ENCODE measurements at regions not wholly inside any gene's neighbourhood (a gene's known extent, or its start where the extent isn't known, plus 50 kb on each side); places are given as distances from the start of the nearest gene placed in this dataset.

GRCh38 chr7:16212610-16213009 lies 208.7 kb downstream of the CRPPA start:
- no peak for DNase-seq

- DNase-seq: no peak
Measured at GRCh38 chr7:16212032-16212431, 209.3 kb downstream of the CRPPA start.

GRCh38 chr7:16211402-16211925 lies 209.9 kb downstream of the CRPPA start:
- DNase-seq: no peak

GRCh38 chr7:16210171-16210570 lies 211.2 kb downstream of the CRPPA start:
- DNase-seq: no peak

GRCh38 chr7:16207321-16207720 lies 214.0 kb downstream of the CRPPA start:
- DNase-seq: no peak

GRCh38 chr7:16205466-16205865 lies 215.9 kb downstream of the CRPPA start:
- no peak for DNase-seq

GRCh38 chr7:16204953-16205352 lies 216.4 kb downstream of the CRPPA start:
- DNase-seq: peak; percentile 32

- DNase-seq: no peak
Measured at GRCh38 chr7:16203065-16203464, 218.3 kb downstream of the CRPPA start.

- DNase-seq: no peak
Measured at GRCh38 chr7:16202303-16202702, 219.0 kb downstream of the CRPPA start.

GRCh38 chr7:16200591-16200990 lies 220.7 kb downstream of the CRPPA start:
- DNase-seq: no peak

GRCh38 chr7:16193631-16194030 lies 227.7 kb downstream of the CRPPA start:
- no peak for DNase-seq

GRCh38 chr7:16189026-16189715 lies 232.2 kb downstream of the CRPPA start:
- no peak for DNase-seq

GRCh38 chr7:16187131-16187530 lies 234.2 kb downstream of the CRPPA start:
- no peak for DNase-seq

- no peak for DNase-seq
Measured at GRCh38 chr7:16178585-16178984, 242.8 kb downstream of the CRPPA start.

- peak; percentile 62 for DNase-seq
Measured at GRCh38 chr7:16178092-16178491, 243.2 kb downstream of the CRPPA start.

GRCh38 chr7:16174253-16174652 lies 247.1 kb downstream of the CRPPA start:
- DNase-seq: no peak

- no peak for DNase-seq
Measured at GRCh38 chr7:16172366-16172765, 249.0 kb downstream of the CRPPA start.

GRCh38 chr7:16171928-16172327 lies 249.4 kb downstream of the CRPPA start:
- no peak for DNase-seq

GRCh38 chr7:16170671-16171070 lies 250.7 kb downstream of the CRPPA start:
- no peak for DNase-seq

- no peak for DNase-seq
Measured at GRCh38 chr7:16169537-16169936, 251.8 kb downstream of the CRPPA start.

- DNase-seq: no peak
Measured at GRCh38 chr7:16167526-16167925, 253.8 kb downstream of the CRPPA start.

GRCh38 chr7:16144361-16144760 lies 277.0 kb downstream of the CRPPA start:
- no peak for DNase-seq

- DNase-seq: no peak
Measured at GRCh38 chr7:16137944-16138343, 283.4 kb downstream of the CRPPA start.

- no peak for DNase-seq
Measured at GRCh38 chr7:16136896-16137295, 284.4 kb downstream of the CRPPA start.

- no peak for DNase-seq
Measured at GRCh38 chr7:16135658-16136057, 285.7 kb downstream of the CRPPA start.
